Mucosa of gallbladder (tissue), 1 donor: ENCODE measurements at regions not wholly inside any gene's neighbourhood (a gene's known extent, or its start where the extent isn't known, plus 50 kb on each side); places are given as distances from the start of the nearest gene placed in this dataset.

ENCODE experiments used
- DNase-seq: peaks from one replicate; pipeline ENCODE4 v3.0.0-alpha.2; 2020; ENCODE audit warnings: low spot score
- donor health status: DM: no; HTN: no; CAD: no.

DNA sequence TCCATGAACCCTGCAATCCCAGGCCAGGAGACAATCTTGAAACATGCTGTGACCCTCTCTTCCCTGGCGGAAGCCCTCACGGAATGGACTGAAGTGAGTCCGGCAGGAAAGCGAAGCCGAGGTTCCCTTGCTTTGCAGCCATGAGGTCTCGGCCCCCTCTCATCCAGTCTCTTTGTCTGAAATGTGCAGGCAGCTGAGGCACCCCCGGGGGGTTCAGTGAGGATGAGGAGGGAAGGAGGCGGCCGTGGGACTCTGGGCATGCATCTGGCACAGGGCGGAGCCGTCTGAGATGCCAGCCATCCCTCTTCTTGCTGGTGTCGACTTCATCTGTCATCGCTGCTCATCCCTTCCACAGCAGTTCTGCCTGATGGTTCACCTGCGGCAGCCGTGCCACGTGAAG is 1485.7 kb downstream of the BRD1 start:
- DNase-seq: no peak

DNA sequence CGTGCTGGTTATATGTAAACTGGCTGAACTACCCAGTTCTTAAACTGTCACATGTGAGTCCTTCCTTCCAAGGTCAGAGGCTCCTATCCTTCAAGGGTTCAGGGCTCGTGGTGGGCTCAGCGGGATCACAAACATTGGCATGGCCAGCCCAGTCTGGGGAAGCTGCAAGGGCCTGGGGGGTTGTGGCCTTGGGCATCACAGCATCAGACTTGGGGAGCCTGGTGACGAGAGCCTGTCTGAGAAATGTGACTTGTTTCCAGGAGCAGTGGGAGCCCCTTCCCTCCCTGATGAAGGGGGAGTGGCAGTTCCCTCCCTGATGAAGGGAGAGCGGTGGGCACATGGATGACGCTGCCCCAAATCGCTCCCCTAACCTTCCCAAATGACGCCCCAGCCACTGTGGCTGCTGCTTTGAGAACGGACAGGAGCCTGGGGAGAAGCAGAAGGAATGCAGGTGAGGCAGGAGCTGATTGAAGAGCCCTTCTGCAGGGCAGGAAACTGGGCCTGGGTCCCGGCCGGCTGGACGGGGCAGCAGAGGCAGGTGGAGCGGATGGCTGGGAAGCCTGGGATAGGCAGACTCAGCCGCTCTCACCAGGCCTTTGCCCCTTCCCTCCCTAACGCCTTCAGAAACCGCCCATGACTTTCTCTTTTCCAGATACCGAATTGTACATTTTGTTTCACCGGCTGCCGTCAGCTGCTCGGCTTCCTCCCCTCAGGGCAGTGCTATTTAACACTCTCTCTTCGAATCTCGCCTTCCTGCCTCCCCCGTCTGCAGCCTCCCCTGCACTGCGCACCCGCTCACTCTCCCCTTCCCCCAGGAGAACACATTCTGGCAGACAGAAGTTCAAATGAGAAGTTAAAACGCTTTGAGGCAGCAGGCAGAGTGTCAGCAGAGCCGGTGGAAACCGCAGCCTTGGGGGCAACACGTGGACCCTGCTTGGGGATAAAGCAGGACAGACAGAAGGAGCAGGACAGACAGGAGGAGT is 1486.7 kb downstream of the BRD1 start:
- DNase-seq: no peak

DNA sequence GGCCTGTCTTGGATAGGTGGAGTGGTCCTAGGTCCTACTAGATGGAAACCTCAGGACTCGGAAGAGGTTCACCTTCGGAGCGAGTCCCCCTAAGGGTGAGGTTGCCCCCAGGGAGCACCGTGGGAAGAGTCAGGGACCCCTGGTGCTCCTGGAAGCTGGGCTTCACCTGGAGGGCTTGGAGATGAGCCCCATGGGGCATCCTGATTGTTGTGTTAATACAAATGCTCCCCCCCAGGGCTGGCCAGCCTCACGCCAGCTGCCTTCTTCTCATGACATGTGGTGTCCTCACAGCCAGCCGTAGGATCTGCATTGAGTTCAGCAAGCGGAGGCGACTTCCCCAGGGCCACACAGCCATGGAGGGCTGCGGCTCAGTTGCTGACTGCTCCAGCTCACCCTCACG is 1487.5 kb downstream of the BRD1 start:
- no peak for DNase-seq

DNA sequence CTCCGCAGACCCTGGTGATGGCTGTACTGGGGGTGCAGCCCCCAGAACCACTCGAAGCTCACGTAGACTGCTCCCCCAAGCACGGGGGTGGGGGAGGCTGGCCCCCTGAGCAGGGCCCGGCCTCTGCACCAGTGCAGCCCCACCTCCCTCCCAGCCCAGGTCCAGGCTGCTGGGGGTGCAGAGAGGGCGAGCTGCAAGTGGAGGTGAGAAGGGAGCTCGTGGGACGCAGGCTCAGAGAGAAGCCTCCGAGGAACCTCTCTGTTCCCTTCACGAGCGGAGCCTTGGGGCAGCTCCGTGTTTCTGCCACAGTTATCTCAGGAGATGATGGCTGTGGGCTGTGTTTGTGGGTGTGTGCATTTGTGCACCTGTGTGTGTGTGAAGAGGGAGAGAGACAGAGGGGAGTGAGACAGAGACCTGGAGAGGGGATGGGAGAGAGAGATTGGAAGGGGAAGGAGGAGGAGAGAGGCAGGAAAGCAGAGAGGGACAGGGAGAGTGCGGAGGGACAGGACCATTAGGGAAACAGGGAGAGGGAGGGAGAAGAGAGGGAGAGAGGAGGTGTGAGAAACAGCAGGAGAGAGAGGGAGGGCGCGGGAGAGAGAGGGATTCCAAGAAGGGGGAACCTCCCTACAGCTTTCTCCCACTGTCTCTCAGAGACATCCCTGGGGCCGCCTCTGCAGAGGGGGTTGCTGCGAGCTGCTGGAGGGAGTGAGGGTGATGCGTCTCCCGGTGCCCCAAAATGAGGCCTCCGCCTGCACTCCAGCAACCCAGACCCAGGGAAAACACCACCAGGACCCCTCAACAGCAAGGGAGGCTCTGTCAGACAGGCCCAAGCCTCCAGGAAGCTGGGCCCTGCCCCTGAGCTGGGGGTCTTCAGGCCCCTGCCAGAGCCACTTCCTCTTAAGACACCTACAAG is 1488.6 kb downstream of the BRD1 start:
- DNase-seq: no peak

DNA sequence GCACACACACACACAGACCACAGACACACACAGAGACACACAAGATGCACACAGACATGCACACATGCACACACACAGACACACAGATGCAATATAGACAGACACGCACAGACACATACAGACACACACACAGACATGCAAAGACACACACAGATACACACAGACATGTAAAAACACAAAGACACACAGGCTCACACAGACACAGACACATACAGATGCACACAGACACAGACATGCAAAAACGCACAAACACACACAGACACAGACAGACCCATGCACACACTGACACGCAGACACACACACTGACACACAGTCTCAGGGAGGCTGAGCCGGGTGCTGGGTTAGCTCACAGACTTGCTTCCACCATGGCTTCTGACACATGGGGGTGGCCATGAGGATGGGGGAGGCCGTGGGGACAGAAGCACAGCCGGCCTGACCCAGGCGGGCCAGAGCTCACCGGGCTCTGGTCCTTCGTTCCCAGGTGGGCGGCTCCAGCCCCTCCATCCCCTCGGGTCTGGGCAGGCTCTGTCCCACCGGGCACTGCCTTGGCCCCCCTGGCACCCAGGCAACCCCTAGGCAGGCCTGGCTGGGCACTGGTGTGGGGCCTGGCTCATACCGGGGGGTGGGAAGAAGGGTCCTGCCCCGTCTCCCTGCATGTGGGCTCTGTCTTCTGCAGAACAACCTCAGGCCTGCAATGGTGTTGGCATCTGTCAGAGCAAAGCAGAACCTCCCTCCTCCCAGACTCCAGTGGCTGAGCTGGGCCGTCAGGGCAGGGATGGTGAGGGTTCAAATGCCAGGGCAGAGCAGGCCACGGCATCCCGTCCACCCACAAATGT is 1489.5 kb downstream of the BRD1 start:
- no peak for DNase-seq

DNA sequence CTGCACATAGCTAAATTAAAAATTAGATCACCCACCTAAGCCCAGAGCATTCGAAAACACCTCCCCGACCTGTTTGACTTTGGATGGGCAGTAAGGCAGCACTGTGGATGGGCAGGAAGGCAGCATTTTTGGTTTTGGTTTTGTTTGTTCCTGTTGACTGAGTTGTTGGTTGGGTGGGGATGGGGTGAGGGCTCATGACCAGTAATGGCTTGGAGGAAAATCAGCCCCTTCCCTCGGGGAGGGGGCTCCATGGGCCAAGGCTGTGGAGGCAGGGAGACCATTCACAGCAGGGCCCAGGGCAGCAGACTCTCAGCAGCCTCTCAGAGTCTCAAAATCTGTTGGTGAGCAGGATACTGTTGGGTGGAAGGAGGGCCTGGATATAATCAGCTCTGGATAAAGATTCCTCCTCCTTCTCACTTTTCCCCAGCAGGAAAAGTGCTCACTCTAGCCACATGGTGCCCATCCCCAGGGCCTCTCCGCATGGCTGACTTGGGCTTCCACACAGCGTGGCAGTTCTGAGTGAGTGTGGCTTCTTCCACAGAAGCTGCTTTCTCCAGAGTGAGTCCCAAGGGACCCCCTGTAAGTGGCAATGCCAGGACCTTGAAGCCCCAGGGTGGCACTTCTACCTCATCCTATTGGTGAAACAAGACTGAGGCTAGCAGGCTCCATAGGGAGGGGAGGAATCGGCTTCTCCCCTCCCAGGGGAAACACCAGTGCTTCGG is 1491.2 kb downstream of the BRD1 start:
- no peak for DNase-seq

DNA sequence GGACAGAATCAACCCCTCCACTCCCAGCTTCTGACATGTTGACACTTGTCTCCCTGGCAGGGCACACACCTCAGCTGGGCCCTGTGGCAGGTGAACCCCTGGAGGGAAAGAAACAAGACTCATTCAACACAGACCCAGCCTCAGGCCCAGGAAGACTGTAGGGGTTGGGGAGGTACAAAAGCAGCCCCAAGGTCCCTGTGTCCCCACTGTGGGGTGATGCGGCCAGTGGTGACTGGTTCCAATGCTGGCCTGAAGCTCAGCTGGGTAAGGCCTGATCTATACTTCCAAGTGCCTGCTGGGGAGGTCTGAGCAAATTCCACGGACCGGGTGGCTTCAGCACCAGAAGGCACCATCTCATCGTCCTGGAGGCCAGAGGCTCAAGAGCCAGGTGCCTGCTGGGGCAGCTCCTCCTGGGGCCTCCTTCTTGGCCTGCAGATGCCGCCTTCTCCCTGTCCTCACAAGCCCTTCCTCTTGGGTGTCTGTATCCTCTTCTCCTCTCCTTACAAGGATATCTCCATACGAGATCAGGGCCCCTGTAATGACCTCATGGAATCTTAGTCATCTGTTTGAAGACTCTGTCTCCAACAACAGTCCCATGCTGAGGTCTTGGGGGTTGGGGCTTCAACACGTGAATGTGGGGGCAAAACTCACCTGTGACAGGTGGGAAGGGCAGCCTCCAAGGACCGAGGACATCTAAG is 1492.1 kb downstream of the BRD1 start:
- no peak for DNase-seq

DNA sequence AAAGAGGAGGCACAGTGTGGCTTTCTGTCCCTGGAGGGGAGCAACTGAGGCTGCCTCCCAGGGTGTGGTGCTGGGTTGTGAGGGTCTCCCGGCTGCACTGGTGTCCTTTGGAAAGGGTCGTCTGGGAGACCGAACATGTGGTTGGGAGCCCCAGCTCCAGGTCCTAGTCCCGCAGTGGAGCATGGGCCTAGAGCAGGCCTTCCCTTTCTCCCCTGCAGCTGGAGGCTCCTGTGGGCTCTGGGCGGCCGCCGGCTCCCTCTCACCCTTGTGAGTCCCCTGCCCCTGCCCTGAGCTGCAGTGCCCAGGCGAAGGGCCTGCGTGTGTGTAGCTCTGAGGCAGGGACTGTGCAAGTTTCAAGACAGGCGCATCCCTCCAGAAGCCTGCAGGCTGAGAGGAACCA is 1492.7 kb downstream of the BRD1 start:
- no peak for DNase-seq

DNA sequence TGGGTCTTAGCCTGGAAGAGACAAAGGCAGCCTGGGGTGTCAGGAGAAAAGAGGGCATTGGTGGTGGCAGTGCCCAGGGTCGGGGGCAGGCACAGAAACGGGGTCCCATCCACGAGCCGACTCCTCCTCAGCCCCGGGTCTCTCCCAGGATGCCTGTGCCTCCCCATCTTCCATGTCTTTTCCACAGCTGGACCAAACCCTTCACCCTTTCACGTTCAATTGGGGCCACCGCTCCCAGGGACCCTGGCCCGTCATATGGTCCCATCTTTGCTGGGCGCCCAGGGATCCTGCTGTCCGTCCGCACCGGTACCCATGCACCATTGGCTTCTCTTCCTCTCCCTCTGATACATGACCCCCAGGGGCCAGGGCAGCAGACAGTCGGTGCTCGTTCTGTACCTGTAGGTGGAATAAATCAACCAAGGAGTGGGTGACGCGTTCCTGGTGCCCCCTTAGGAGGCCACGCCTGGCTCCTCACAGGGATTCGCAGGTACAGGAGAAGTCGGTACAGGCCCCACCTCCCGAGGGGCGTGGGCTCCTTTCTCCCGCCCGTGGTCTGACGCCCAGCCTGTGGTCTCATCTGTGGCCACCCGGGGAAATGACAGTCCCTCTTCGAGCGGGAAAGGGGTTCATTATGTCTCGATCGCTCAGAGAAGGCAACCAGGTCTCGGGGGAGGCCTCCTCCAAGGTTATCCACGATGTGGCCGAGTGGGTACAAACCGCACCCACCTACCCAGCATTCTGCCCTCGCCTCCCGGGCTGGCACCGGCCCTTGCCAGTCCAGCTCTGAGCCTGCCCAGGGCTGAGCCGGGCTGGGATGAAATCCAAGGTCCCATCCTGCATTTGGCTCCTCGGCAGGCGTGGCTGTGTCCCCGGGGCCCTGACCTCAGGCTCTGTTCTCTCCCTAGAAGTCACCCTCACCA is 1493.6 kb downstream of the BRD1 start:
- no peak for DNase-seq

DNA sequence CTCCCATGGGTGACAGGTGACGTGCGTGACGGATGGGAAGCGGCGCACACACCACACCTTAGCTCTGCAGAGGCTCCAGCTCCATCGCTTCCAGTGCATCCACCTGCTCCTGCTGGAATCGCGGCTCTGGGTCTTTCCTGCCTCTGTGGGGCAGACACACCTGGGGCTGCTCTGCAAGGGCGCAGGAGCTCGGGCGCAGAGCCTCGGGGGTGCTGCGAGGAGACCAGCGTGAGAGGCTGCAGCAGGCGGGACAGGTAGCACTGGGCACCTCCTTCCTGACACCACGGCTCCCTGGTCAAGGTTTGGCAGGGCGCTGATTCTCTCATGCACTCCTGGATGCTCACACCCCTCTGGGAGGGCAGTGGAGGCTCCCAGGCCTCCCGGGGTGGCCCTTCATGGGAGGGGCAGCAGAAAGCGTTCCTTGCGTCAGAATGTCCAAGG is 1494.3 kb downstream of the BRD1 start:
- DNase-seq: no peak

DNA sequence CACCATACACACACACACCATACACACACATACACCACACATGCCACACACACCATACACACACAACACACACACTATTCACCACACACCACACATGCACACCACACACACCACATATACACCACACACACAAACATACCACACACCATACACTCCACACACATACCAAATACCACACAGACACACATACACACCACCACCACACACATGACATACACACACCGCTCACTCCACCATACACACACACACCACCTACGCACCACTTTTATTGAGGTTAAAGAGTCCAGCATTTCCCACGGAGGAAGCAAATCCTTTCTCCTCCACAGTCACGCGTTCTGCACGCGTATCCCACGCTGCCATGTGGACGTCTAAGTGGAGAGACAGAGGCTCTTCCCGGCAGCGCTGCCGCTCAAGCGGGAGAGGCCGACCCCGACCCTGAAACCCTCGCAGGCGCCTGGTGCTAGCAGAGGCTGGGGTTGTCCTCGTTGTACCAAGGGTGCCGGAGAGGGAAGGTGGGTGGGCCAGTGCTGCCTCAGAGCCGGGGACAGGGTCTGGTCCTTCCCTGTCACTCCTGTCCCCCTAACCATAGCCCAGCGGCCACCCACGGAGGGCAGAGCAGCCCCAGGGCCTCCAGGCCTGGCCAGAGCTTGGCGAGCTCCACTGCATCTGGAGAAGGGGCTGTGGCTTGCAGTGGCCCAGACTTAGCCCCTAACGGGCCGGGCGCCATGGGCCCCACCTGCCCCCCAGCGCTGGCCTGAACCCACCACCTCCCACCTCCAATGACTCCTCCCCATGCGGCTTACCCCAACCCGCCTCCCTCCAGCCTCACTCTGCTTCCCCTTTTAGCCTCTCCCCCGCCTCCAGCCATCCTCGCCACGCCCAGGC is 1495.0 kb downstream of the BRD1 start:
- no peak for DNase-seq

DNA sequence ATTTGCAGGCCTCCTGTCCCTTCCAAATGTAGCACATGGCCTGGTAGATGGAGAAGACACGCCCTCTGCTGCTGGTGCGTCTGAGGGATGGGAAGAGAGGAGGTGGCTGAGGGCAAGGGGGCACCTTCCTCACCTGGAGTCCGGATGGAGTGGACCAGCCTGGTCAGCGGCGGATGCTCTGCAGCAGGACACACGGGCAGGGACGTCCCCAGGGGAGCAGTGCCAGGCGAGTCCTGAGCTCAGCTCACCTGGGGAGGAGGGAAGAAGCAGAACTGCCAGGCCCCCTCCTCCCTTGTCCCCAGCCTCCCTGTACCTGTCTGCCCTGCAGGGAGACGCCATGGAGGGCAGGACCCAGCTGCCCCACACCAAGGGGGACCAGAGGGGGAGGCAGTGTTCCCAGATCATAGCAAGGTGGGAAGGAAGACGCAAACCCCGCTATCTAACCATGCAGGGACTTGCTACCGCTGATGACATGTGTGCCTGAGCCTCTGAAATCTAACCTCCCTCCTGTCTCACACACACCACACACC is 1495.9 kb downstream of the BRD1 start:
- DNase-seq: no peak

DNA sequence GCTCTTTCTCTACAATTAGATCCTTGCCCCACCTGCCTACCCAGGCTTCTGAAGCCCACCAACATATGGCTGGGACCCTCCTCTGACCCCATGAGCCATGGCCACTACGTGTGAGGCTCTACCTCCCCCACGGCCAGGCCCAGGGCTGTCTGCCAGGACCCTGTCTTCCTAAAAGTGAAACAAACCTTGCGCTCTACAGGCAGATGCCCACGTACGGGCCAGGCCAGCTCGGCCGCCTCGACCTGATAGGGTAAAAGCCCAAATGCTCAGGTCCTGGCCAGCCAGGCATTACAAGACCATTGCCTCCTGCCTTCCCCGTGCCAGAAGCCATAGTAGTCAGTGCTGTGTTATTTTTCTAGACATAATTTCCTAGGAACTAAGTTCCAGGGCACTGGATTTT is 1496.4 kb downstream of the BRD1 start:
- DNase-seq: no peak

DNA sequence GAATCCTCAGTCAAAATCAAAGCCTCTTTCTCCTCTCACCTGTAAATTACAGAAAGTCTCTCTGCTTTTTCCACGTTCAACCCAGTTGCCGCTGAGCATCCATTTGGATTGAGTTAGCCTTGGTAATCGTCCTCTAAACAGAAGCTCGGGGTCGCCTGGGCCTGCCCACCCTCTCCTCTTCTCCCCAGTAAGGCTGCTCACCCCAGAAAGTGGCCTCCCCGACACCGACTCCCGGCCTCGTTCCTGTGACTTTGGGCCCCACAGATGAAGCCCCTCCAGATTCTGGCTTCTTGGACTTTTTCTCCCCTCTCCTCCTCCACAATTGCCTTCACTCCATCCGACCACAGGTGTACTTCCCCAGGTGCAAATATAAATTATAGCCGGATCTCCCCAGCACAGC is 1500.0 kb downstream of the BRD1 start:
- DNase-seq: no peak

DNA sequence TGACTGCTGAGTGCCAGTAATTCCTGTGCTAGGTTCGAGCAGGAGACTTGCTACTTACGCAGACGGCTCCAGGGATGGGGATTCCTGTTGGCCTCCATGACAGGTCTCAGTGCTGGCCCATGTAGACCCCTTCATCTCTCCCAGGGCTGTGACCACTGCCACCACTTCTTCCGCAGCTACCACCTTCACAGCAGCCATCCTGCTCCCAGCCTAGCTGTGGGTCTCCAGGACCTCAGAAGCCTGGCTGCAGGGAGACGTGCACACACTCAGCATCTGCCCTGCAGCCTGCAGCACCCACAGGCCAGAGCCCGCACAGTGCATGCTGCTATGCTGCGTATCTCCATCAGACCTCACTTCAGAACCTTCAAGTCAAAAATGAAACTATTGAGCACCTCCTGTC is 1503.9 kb downstream of the BRD1 start:
- no peak for DNase-seq

DNA sequence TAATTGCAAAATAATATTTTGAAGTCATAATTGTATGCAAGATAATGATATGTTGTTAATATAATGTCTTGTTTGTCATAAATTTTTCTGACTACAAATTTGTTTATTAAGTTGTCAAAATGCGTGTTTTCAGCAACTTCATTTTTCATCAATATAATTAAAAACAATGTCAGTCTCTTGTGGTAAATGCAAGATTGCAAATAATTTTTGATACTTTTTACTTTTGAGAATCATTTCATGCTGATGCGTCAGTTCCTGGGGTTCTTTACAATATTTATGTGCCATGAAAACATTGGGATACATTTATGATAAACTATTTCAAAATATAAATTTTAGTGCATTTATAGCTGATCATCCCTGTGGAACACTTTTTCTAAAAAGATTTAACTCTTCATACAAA is 1504.8 kb downstream of the BRD1 start:
- DNase-seq: no peak

DNA sequence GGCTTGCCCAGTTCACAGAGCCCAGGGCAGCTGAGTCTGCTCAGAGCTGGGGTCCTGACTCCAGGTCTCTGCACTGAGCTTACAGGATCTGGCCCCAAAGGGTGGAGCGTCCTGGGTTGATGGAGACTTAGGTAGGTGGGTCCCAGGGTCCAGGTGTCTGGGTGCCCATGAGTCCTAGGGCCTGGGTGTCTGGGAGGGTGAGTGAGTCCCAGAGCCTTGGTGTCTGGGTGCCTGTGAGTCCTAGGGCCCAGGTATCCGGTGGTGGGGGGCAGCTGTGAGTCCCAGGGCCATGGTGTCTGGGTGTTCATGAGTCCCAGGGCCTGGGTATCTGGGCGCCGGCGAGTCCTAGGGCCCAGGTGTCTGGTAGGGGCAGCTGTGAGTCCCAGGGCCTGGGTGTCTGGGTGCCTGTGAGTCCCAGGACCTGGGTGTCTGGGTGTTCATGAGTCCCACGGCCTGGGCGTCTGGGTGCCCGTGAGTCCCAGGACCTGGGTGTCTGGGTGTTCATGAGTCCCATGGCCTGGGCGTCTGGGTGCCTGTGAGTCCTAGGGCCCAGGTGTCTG is 1505.6 kb downstream of the BRD1 start:
- no peak for DNase-seq
